NCI-H1417 (cell line): ENCODE measurements at regions not wholly inside any gene's neighbourhood (a gene's known extent, or its start where the extent isn't known, plus 50 kb on each side); places are given as distances from the start of the nearest gene placed in this dataset.
A peak's percentile ranks its signal among the peaks of the same experiment; 100 is the strongest.

Experiments used
- DNase-seq, 3 experiments: peaks; one replicate each; lab custom pipeline; 2025; lab: John Stamatoyannopoulos, UW

DNA sequence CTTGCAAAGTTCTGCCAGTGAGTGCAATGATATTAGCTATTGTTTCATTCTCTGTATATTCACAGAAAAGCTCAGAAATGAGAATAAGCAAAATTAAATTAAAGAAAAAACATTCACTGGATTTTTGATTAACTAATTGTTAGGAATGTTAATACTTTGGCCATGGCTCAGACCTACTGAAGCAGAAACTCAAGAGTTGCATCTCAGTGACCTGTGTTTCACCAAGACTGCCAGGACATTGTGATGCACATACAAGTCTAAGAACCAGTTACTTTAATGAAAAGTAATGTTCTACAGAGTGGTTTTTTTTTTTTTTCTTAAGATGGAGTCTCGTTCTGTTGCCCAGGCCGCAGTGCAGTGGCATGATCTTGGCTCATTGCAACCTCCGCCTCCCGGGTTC, 464.9 kb upstream of the NMUR2 start:
- DNase-seq, result no peak

DNA sequence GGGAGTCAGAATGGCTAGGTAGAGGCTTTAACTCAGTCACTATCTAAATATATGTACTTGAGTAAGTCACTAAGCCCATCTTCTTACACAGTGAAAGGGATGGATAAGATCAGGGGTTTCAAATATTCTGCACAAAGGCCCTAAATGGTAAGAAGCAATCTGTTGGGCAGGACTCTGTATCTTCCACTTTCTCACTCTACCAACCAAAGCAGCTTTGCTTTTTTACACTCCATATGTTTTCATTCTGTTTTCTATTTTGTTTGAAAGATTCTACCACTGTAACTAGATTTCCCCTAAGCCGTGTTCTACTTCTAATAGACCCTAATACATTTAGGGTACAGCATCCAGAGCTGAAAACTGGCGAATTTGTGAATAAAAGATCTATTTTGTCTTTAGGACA, 477.5 kb upstream of the NMUR2 start:
- peak in 1 of 3 experiments; percentile 14 for DNase-seq

DNA sequence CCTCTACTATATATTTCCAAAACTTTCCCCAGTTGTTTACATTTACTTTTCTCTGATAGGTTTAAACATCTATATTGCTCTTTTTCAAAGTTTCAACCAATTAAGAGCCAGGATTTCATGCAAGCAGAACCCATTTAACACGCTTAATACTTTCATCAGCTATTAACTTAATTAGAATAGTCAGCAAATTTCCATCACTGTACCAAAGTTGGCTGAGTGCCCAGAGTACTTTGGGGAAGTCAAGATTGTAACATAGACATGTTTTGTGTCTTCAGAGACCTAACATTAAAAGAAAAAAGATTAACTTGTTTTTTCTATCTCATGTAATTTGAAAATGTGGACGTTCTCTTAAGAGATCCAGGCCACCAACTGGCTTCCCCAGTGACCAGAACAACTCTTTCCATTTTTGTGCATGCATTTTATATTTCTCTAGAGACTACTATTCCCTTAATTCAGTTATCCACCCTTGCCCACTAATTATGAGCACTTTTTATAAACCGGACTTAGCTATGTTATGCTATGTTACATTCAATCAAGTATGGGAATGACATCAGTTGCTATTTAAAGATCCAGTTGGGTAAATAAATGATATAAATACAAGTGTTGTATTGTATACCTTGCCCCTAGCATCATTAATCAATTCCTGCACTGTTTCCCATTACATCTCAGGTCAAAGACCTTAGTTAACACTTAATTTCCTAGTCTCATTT, 478.1 kb upstream of the NMUR2 start:
- DNase-seq, result peak in 2 of 3 experiments; percentile 9 to 71

DNA sequence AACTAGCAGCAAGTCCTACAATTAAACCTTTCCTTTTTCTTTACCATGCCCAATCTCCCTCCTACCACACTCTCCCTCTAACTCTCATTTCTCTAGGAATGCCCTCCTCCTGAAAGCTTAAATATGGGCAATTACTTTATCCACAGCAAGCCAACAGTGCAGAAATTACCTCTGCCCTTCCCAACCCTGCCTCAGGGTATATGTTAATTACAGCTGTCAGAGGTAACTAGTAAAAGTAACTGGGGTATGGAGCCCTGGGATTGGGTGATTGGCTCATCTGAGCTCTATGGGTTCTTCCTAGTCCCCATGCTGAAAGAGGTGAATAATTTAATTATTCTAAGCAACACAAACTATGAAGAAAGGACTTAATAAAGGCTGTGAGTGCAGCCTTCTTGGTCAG, 478.9 kb upstream of the NMUR2 start:
- peak in 2 of 3 experiments; percentile 12 to 77 for DNase-seq

DNA sequence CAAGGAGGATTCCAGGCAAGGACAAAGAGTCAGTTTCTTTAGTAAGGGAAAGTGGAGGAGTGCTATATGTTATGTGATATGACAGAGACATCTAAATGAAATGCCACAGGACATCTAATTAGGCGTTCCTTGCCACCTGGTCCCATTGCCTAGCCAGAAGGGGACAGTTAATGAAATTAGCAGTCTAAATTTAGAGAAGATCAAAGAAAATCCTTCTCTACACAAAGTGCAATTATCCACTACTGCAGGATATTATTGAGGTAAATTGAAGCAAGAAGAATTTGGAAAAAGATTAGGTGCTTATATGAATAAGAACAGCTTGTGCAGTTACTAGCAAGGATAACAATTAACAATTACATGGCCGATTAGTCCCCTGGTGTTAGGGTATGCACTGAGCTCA, 495.3 kb upstream of the NMUR2 start:
- peak in 1 of 3 experiments; percentile 9 for DNase-seq

DNA sequence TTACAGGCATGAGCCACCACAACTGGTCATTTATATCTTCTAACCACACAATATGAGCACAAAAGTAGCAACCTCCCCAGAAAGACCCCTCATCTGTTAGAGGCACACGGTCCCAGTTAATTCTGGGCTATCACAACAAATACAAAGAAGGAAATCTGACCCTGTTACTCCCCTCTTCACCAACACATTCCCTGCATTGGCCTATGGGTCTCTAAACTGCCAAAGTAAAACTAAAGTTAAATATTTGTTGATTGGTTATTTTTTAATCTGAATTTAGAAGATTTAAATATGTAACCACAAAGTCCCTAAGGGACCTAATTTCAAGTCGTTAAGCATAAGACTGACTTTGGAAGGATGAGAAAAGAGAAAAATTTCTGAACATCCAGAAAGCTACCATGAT, 496.7 kb upstream of the NMUR2 start:
- DNase-seq, result no peak

DNA sequence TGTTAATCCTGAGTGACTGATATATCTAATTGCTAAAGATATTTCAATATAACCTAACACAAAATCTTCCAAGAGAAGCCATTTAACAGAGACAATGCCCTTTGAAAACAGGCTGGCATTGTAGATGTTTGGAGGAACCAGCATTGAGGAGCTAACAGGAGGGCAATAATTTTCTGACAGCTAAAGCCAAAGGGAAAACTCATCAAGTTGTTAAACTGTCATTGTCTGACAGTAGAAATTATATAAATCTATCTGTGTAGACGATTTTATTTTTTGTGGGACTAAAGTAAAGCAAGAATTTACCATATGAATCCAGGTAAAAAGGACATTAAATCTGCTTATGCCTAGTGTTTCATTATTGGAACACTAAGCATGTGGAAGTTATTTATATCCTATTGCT, 500.2 kb upstream of the NMUR2 start:
- no peak for DNase-seq

DNA sequence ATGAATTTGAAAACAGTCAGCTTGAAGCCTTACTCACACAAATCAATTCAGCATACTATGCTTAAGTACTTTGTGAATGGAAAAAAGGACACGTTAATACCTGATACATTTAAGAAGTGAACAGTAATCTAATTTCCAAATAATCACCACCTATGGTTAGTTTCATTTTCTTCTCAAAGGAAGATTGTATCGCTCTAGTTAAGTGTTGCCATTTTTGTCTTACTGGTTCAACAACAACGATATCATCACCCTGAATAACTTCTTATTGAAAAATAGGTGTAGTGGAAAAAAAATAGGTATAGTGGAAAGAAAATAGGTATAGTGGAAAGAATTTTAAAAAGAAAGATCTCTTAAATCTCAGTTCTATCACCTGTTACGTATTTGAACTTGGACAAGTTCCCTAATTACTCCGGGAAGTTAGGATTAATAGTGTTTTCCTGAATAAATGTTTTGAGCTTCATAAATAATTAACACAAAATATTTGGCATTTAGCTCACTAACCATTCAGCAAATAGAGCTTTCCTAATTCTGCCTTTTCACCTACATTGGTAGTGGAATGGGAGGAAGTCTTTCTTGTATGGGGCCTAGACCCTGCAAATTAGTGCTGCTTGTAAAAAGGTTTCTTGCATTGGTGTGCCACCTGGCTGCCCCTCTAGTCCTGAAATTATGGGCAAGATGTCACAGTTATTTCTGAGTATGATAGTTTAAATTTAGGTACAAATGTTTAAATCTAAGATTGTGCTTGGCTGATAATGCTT, 502.6 kb upstream of the NMUR2 start:
- DNase-seq, result no peak

DNA sequence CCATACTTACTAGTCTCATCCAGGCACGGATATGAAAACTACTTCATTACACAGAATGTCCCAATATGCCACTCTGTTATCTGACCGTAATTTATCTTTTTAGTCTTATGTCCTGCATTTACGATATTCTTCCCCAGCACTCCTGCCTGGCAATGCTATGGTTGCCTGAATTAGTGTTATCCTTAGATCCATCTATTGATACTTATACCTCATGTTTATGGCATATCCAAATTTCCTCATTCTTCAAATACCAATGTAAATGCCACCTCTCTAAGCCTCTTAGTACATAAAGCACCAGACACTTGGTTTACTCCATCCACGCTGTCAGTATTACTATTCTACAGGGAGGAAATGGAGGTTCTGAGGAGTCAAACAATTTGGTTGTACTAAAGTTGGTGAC, 507.8 kb upstream of the NMUR2 start:
- DNase-seq, result no peak

DNA sequence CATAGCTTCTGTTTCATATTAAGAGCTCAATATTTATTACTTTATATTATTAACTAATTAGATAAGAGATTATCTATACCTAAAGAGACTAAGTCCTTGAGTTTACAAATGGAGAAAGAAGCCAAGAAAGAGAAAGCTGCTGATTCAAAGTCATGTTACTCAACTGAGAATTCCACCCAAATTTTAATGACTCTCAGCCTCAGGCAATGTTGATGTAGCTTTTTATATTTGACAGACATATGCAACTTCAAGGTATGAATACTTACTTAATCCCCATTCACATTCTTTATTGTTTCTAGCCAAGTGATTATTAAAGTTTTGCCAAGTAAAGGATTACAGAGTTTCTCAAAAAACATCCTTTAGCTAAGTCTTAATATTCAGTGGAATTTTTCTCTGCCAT, 527.5 kb upstream of the NMUR2 start:
- no peak for DNase-seq

DNA sequence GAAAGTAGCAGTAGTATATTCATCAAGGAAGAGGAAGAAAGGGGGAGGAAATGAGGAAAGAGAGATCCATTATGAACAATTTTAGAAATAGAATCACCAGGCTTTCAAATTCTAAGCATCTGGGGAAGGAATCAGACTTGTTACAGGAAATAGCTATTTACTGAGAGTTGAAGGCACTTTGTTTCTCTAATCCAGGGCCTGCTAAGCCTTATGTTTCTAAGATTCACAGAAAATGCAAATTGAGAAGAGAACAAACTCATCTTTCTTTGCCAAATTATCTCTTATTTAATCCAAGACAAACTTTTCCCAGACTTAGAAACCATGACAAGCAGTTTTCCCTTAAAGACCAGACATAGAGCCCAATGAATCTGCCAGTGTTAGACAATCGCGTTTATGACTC, 528.0 kb upstream of the NMUR2 start:
- no peak for DNase-seq

DNA sequence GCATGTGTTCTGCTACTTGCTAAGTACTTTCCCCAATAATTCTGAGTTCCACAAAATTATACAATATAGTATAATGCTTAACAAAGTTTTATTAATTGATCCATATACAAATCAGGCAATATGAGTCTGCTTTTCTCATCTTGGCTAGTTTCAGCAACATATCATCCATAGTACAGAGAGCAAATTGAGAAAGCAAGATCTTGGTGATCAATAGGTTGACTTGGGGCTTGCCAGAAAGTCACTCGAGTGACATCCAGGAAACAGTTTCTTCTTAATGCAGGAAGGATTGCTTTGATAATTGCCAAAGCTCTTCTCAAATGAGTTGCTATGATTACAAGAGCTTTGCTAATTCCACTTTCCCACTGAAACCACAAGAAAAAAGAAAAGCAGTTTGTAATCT, 533.6 kb upstream of the NMUR2 start:
- no peak for DNase-seq

DNA sequence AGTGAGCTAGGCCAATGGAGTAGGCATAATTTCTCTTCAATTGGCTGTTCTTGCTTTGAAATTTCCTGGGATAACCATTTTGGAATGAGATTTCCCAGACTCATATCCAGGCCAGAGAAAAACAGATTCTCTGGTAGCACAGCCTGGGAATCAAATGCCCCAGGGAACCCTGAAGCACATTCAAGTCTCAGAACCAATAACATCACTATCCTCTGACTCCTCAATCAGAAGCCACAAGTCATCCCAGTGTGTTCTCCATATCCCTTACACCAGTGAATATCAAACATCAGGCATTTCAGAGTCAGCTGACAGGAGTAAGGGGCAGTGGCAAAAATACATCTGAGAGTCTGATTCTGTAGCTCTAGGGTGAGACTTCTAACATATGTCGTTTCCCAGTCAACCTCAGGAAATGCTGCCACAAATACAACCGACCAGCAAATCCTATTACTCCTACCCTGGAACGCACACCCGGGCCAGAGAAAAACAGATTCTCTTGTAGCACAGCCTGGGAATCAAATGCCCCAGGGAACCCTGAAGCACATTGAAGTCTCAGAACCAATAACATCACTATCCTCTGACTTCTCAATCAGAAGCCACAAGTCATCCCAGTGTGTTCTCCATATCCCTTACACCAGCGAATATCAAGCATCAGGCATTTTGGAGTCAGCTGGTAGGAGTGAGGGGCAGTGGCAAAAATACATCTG, 537.7 kb upstream of the NMUR2 start:
- DNase-seq, result no peak

DNA sequence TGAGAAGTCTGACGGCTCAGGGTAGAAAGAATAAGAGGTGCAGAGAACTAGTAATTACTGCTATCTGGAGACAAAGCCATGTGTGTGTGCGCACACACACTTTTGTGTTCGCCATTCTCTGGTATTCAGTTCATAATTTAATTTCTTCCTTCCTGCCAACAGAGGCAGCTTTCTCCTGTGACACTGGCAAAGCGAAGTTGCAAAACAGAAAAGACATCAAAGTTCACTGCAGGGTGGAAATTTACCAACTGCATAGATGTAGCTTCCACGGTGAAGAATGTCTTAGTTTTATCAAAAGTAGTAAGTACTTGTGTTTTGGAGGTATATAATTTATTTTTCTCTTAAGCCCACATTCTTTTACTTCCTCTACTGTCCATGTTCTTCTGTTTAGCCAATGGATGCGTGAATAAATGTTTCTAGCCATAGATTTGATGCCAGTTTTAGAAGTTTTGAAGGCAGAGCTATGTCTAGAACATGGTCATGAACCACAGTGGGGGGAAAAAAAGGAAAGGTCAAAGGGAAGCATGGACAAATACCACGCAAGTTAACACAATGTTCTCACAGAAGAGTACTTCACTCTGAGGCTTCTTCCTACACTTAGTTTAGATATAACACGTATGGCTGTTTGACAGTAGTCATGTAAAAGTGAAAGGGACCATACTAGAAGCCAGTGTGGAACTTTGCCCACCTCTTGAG, 536.5 kb upstream of the GRIA1 start:
- no peak for DNase-seq

DNA sequence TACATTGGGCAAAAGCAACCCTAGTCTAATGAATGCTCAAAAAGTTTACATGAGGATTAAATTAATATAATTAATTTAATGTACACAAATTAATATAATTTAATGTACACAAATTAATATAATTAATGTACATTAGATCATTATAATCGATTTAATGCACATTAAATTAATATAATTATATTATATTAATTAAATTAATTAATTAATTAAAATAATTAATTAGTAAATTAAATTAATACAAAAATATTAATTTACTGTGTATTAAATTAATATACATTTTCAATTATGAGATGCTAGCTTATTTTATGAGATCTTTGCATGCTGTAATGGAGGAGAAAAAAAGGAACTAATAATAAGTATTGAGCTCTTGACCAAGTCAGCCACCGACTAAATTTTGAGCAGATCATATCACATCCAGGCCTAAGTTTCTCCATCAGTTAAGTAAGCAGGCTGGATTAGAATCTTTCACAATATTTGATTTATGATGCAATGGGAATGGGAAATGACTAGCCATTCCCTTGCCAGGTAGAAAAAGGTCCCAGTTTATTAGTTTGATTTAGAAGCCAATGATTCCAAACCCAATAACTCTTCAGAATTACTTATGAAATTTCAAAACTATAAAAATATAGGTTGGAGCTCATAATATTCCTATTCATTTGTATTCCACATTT, 533.4 kb upstream of the GRIA1 start:
- DNase-seq, result no peak

DNA sequence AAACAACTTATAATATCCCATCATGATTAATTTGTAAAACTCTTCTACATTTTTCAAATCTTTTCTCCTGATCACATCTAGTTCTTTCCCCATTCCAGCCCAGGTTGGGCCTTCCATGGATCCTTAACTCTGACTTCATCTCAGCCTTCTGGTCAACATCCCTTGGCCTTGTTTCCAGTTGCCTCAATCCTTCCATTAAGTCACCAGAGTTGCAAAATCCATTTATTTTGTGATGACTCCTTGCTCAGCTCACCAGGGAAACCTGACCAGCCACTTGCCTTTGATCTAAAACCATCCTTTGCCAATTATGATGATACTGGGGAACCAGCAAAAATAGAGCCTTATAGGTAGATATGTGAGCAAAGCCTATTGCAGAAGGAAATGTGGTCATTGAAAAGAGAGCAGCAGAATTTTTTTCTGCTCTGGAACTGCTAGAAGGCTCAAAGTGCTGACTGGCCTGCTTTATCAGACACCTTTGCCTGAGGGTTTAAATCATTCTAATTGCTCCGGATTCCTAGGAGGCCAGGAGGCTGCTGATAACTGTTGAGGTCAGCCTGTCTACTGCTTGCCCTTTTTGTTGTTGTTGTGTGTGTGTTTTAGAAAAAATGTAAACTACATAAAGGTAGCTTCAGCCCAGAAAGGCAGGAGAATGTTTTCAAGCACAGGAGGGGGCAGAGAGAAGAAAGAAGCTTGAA, 512.2 kb upstream of the GRIA1 start:
- no peak for DNase-seq

DNA sequence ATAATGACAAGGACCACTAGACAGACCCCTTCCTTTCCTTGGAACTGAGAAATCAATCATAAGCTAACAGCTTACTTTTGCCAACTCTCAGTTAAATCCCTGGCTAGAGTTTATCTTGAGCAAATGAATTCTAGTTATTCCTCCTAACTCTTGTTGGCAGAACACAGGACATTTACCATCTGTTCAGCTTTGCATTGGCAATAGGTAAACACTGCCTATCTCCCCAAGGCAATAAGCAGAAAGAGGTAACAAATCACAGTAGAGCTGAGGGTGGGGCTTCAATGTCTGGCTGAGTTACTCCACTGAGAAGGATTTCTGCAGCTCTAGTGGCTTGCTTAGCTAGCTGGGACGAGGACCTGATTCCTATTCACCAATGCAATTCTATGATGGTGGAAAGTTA, 503.3 kb upstream of the GRIA1 start:
- no peak for DNase-seq

DNA sequence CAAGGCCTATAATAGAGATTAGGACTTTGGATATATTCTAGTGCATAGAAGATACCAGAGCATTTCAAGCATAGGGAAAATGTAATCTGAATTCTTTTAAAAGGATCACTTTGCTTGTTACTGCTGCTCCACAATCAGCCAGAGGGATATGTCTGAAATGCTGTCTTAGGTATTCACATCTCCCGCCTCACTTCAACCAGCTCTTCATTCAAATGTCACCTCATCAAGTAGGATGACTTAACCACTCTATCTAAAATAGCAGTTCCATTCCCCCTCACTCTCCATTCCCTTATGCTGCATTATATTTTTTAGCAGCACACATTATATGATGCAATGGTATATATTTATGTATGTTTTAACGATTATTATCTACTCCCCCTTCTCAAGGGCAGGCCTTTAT, 500.3 kb upstream of the GRIA1 start:
- DNase-seq, result no peak

DNA sequence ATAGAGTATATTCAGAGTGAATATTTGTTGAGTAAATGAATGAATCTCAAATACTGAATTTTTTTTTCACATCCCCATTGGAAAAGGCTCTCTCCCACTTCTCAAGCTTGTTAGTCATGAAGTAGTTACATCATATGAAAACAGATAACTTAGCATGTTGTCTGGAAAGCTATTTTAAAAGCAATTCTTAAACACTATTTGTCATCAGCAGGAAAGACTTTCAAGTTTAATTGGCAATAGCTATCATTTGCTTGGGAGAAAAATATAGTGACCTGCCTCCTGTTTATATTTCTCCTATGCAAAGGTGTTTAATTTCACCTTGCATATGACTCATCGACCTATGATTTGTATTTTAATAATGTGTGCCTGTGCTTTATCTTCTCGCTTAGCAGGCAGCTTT, 499.8 kb upstream of the GRIA1 start:
- DNase-seq, result no peak

DNA sequence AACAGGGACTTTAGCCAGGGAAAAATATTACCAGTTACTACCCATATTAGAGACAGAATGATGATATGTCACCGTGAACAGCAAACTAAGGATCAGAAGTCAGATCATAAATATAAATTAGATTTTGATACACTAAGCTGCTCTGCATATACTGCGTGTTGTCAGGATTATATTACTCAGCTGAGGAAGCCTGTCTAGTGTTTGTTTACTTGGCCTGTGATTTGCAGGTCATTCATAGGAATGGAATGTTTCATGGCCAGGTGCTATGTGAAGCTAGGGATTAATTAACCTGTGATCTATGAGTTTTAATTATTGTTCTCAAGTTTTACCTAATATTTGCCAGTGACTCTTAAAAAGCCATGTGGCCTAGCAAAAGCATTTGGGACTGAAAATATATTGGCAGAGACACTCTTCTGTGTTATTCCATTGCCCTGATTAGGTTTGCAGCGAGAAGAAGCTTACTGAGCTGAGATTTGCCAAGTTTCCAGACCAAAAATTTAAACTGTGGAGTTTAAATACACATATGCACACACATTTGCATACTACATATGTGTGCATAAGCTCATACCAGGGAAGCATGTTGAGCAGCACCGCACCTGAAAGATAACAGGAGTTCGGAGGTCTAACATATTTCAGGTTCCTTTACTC, 496.3 kb upstream of the GRIA1 start:
- peak in 2 of 3 experiments; percentile 31 to 71 for DNase-seq

DNA sequence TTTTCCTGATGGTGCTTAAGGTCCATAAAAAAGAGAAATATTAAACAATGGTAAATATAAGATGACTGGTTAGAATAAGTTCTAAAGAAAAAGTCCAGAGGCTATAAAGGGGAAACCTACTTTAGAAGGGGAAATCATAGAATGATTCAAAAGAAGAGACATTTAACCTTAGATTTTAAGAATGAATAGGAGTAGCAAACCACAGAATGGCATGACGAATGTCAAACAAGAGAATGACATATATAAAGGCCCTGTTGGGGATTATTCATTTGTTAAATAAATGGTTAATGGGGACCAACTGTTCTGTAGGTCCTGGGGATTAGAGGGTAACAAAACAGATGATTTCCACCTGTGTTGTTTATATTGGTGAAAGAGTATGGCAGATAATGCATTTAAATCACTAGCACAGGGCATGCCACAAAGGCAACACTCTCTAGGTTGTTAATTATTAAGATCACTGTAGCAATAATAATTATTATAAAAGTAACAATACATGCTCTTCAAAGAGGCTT, 495.2 kb upstream of the GRIA1 start:
- DNase-seq, result peak in 1 of 3 experiments; percentile 4
